IMR-90 (cell line): ENCODE measurements at regions not wholly inside any gene's neighbourhood (a gene's known extent, or its start where the extent isn't known, plus 50 kb on each side); places are given as distances from the start of the nearest gene placed in this dataset.

Experiments used
- ATAC-seq: fragments of 200-7000 bp; cut with Tn5 transposase; 2 replicates; pipeline ENCODE4 v1.9.1; 2020; ENCODE audit warnings: low read depth, mild to moderate bottlenecking, moderate library complexity
- BruUV-seq: library from RNA; stranded (reverse); fragments of 400-500 nt; replicated peaks from 2 replicates; lab custom pipeline; 2021; lab: Mats Ljungman, UMichigan
- CTCF ChIA-PET: fragments of 300-600 bp; formaldehyde crosslinking; extraction: SDS; loops from one replicate; lab custom pipeline; 2021; ENCODE audit warnings: antibody characterized with exemption; lab: Yijun Ruan, JAX
- POLR2A ChIA-PET: fragments of 300-600 bp; sonication (Branson Sonifier 250); formaldehyde crosslinking; loops from one replicate; lab custom pipeline; 2022; ENCODE audit warnings: antibody characterized with exemption; ENCODE audit not compliant: unreplicated experiment; lab: Charles Lee
- DNase-seq: peaks from one replicate; pipeline ENCODE4 v3.0.0; 2013
- H2AFZ ChIP-seq: replicated peaks from 2 replicates; pipeline ENCODE3; 2013; ENCODE audit warnings: low read length, mild to moderate bottlenecking; ENCODE audit not compliant: poor library complexity
- H2AK5ac ChIP-seq: 2 replicates; pipeline ENCODE4 v1.6.1; 2013; ENCODE audit warnings: low read depth, low read length, inconsistent platforms
- H2AK9ac ChIP-seq: replicated peaks from 2 replicates; pipeline ENCODE3; 2013; ENCODE audit warnings: mild to moderate bottlenecking, low read depth, low read length, moderate library complexity; ENCODE audit not compliant: poor library complexity
- H2BK120ac ChIP-seq: 2 replicates; pipeline ENCODE4 v1.6.1; 2013; ENCODE audit warnings: low read depth, low read length, inconsistent platforms
- H2BK15ac ChIP-seq: 3 replicates; pipeline ENCODE4 v1.6.1; 2013; ENCODE audit warnings: low read depth, low read length, inconsistent platforms
- H2BK20ac ChIP-seq: 2 replicates; pipeline ENCODE4 v1.6.1; 2013; ENCODE audit warnings: low read depth, mild to moderate bottlenecking, inconsistent platforms, low read length, moderate library complexity
- H2BK5ac ChIP-seq: 2 replicates; pipeline ENCODE4 v1.6.1; 2013; ENCODE audit warnings: mild to moderate bottlenecking, low read depth, low read length, inconsistent platforms; ENCODE audit not compliant: poor library complexity, severe bottlenecking
- H3K14ac ChIP-seq: replicated peaks from 2 replicates; pipeline ENCODE4 v1.6.1; 2013; ENCODE audit warnings: low read depth, low read length, inconsistent platforms
- H3K18ac ChIP-seq: 2 replicates; pipeline ENCODE4 v1.6.1; 2013; ENCODE audit warnings: low read depth, low read length, control low read depth
- H3K23ac ChIP-seq: 2 replicates; pipeline ENCODE4 v1.6.1; 2013; ENCODE audit warnings: low read depth, low read length, inconsistent platforms
- H3K27ac ChIP-seq: 2 replicates; pipeline ENCODE4 v1.5.1; 2013; ENCODE audit warnings: mild to moderate bottlenecking, control low read depth, low read length; ENCODE audit not compliant: insufficient read depth
- H3K27me3 ChIP-seq: 2 replicates; pipeline ENCODE4 v1.6.1; 2013; ENCODE audit warnings: low read length; ENCODE audit not compliant: control insufficient read depth, insufficient read depth
- H3K36me3 ChIP-seq: 2 replicates; pipeline ENCODE4 v1.6.1; 2013; ENCODE audit warnings: low read length, mixed read lengths; ENCODE audit not compliant: control insufficient read depth, insufficient read depth
- H3K4ac ChIP-seq: 2 replicates; pipeline ENCODE4 v1.6.1; 2013; ENCODE audit warnings: low read depth, low read length, inconsistent platforms
- H3K4me1 ChIP-seq: 2 replicates; pipeline ENCODE4 v1.6.1; 2013; ENCODE audit warnings: low read length, mixed read lengths; ENCODE audit not compliant: control insufficient read depth, insufficient read depth
- H3K4me2 ChIP-seq: 2 replicates; pipeline ENCODE4 v1.6.1; 2013; ENCODE audit warnings: low read depth, mild to moderate bottlenecking, control low read depth, low read length, moderate library complexity
- H3K4me3 ChIP-seq: 2 replicates; pipeline ENCODE4 v1.5.1; 2013; ENCODE audit warnings: low read depth, mild to moderate bottlenecking, control low read depth, low read length, moderate library complexity; ENCODE audit not compliant: insufficient read depth
- H3K56ac ChIP-seq: 2 replicates; pipeline ENCODE4 v1.6.1; 2013; ENCODE audit warnings: low read length, inconsistent platforms; ENCODE audit not compliant: insufficient read depth; ENCODE audit errors: extremely low read depth
- H3K79me1 ChIP-seq, 2 experiments: 2 replicates each; pipeline ENCODE4 v1.6.1; 2013; ENCODE audit warnings: low read length in 2 of 2, inconsistent platforms in 1 of 2, low read depth in 1 of 2
- H3K9ac ChIP-seq: 2 replicates; pipeline ENCODE4 v1.6.1; 2013; ENCODE audit warnings: low read depth, low read length, control low read depth
- H3K9me1 ChIP-seq: 2 replicates; pipeline ENCODE4 v1.6.1; 2013; ENCODE audit warnings: low read length, inconsistent platforms; ENCODE audit not compliant: insufficient read depth
- H3K9me3 ChIP-seq: 2 replicates; pipeline ENCODE4 v1.6.1; 2013; ENCODE audit warnings: low read length; ENCODE audit not compliant: control insufficient read depth, insufficient read depth
- H4K20me1 ChIP-seq: 2 replicates; pipeline ENCODE4 v1.6.1; 2013; ENCODE audit warnings: low read length, inconsistent platforms; ENCODE audit not compliant: insufficient read depth
- H4K5ac ChIP-seq: 2 replicates; pipeline ENCODE4 v1.6.1; 2013; ENCODE audit warnings: mild to moderate bottlenecking, low read depth, low read length, control low read depth
- H4K8ac ChIP-seq, 2 experiments: 2 replicates each; pipeline ENCODE4 v1.6.1; 2013; ENCODE audit warnings: low read depth in 2 of 2, low read length in 2 of 2, control low read depth in 1 of 2, inconsistent platforms in 1 of 2
- H4K91ac ChIP-seq: 2 replicates; pipeline ENCODE4 v1.6.1; 2013; ENCODE audit warnings: low read depth, low read length, inconsistent platforms; ENCODE audit not compliant: insufficient read depth
- CEBPB ChIP-seq: IDR thresholded peaks from 2 replicates; pipeline ENCODE4 v1.6.1; 2012; ENCODE audit warnings: low read depth, low read length, improper control_type of control experiment
- MAFK ChIP-seq: IDR thresholded peaks from 2 replicates; pipeline ENCODE4 v1.6.1; 2012; ENCODE audit warnings: low read depth, low read length, improper control_type of control experiment
- USF2 ChIP-seq: fragments of 150-350 bp; IDR thresholded peaks from 2 replicates; pipeline ENCODE4 v1.6.1; 2017; ENCODE audit warnings: mild to moderate bottlenecking, antibody characterized with exemption, low read length, low read depth
- WGBS, 2 experiments: methylation state at CpG; one replicate each; pipeline versions ENCODE4 v1.1.5 to v1.1.7; 2013; ENCODE audit warnings: missing lambda C conversion rate in 2 of 2; ENCODE audit not compliant: insufficient read length in 1 of 2; ENCODE audit errors: extremely low coverage in 2 of 2; 5-methylcytosine and 5-hydroxymethylcytosine counted together
- dilution Hi-C: fragments of 300-500 bp; cut with HindIII; formaldehyde crosslinking; loops from one replicate; pipeline ENCODE4 v1.14.3; 2018; ENCODE audit warnings: low sequenced_read_pairs; ENCODE audit not compliant: unreplicated experiment
- in situ Hi-C: fragments of 300-500 bp; cut with MboI; formaldehyde crosslinking; loops from 3 replicates; pipeline ENCODE4 v1.14.3; 2019; ENCODE audit warnings: low sequenced_read_pairs, inconsistent platforms, mixed read lengths
- intact Hi-C: fragments of 100-400 bp; cut with micrococcal nuclease; formaldehyde crosslinking; loops from 2 replicates; pipeline ENCODE4 v1.10.0; 2022

DNA sequence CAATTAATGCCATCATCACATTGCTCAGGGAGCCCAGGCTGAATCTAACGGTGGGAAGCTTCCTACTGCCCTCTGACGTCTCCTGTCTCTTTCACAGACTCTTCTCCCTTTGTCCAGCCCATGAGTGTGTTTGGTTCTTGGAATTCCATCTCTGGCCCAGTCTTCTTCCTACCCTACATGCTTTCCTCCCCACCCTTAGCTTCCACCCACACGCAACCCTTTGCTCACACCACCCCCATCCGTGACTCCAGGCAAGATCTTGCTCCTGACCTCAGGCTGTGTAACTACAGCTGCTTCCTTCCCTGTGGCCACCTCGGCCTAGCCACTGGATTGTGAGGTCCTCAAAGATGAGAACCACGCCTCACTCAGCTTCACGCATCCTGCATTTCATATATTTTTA lies 72.3 kb upstream of the THBS1 start:
- ATAC-seq: no peak
- CTCF ChIA-PET: no interaction called here

More for the DNA sequence above, 72.3 kb upstream of the THBS1 start:
- dilution Hi-C loops: no loop called here
- H3K27ac ChIP-seq: no peak overlapping the region
- no peaks in the 10 kb centered on the region for H3K27me3 ChIP-seq
- BruUV-seq: no TSS peak
- peak overlapping the region; percentile 66 for H2BK15ac ChIP-seq
- H4K8ac ChIP-seq: peak overlapping the region in 1 of 2 experiments; percentile 20; a peak in 1 of 4 replicates
- H3K4me1 ChIP-seq: peaks cover 26% of the 10 kb centered on the region
- H2AK9ac ChIP-seq: no peak overlapping the region
- H3K56ac ChIP-seq: no peak overlapping the region
- peak overlapping the region; percentile 89 for H2AK5ac ChIP-seq
- H3K4me2 ChIP-seq: no peak overlapping the region
- peak overlapping the region; percentile 32; the same call in 1 of the 2 replicates for H4K5ac ChIP-seq
- H3K18ac ChIP-seq: peak overlapping the region; percentile 41
- H2AFZ ChIP-seq: peak overlapping the region; percentile 38
- DNase-seq: no peak
- H4K91ac ChIP-seq: peak overlapping the region; percentile 51
- intact Hi-C loops: no loop called here
- POLR2A ChIA-PET: no interaction called here
- TF ChIP-seq CEBPB (no peak), MAFK (no peak), USF2 (no peak)
- no peak overlapping the region for H3K9ac ChIP-seq
- H3K36me3 ChIP-seq: no peaks in the 10 kb centered on the region
- in situ Hi-C loops: no loop called here
- H2BK120ac ChIP-seq: peak overlapping the region; percentile 52
- H4K20me1 ChIP-seq: no peaks in the 10 kb centered on the region
- H3K14ac ChIP-seq: peak overlapping the region; percentile 24
- no peaks in the 10 kb centered on the region for H3K79me1 ChIP-seq
- peak overlapping the region; percentile 59 for H2BK20ac ChIP-seq
- H3K9me3 ChIP-seq: no peaks in the 10 kb centered on the region
- H3K23ac ChIP-seq: peak overlapping the region; percentile 25; the same call in 1 of the 2 replicates
- H3K9me1 ChIP-seq: peaks cover 22% of the 10 kb centered on the region
- H3K4me3 ChIP-seq: no peak overlapping the region
- WGBS, 2 experiments: no CpG with 5 or more reads among the region's 7 CpGs
- peak overlapping the region; percentile 76 for H3K4ac ChIP-seq
- peak overlapping the region; percentile 13 for H2BK5ac ChIP-seq
